Left ventricle myocardium inferior (tissue), 1 donor: ENCODE measurements at regions not wholly inside any gene's neighbourhood (a gene's known extent, or its start where the extent isn't known, plus 50 kb on each side); places are given as distances from the start of the nearest gene placed in this dataset.
"Not testable (repeated sequence)": the region's sequence is repeated elsewhere in the genome, so short reads cannot be mapped to it uniquely, and the experiment has no call there.

ENCODE experiments used
- DNase-seq: peaks from one replicate; pipeline ENCODE4 v3.0.0-alpha.2; 2020
- H3K27ac ChIP-seq: fragments of 200-600 bp; replicated peaks from 2 replicates; pipeline ENCODE4 v1.8.0; 2021
- H3K27me3 ChIP-seq: fragments of 200-600 bp; 2 replicates; pipeline ENCODE4 v1.8.0; 2021; ENCODE audit warnings: low read depth
- H3K36me3 ChIP-seq: fragments of 200-600 bp; 2 replicates; pipeline ENCODE4 v1.8.0; 2021
- H3K4me1 ChIP-seq: fragments of 200-600 bp; 2 replicates; pipeline ENCODE4 v1.8.0; 2021
- H3K4me3 ChIP-seq: fragments of 200-600 bp; 2 replicates; pipeline ENCODE4 v1.8.0; 2021; ENCODE audit warnings: mild to moderate bottlenecking, moderate library complexity
- H3K9me3 ChIP-seq: fragments of 200-600 bp; replicated peaks from 2 replicates; pipeline ENCODE4 v1.8.0; 2021
- CTCF ChIP-seq: fragments of 200-600 bp; IDR thresholded peaks from 2 replicates; pipeline ENCODE4 v1.8.0; 2021; ENCODE audit warnings: antibody characterized with exemption, mild to moderate bottlenecking, borderline replicate concordance
- intact Hi-C: fragments of 100-400 bp; cut with micrococcal nuclease; formaldehyde crosslinking; loops from one replicate; pipeline ENCODE4 v1.11.0; 2022
- donor health status: DM: no; HTN: yes; CAD: no; lungs with severe emphysema.

GRCh38 chr11:122597511-122597910 lies 58.0 kb upstream of the UBASH3B start:
- H3K27ac ChIP-seq: no peak overlapping the region
- H3K36me3 ChIP-seq: no peaks in the 10 kb centered on the region
- intact Hi-C loops: no loop called here
- TF ChIP-seq CTCF: no peak
- no peaks in the 10 kb centered on the region for H3K4me1 ChIP-seq
- no peak for DNase-seq
- no peak overlapping the region for H3K4me3 ChIP-seq
- no peaks in the 10 kb centered on the region for H3K9me3 ChIP-seq
- peaks cover 48% of the 10 kb centered on the region for H3K27me3 ChIP-seq

- H3K27ac ChIP-seq: no peak overlapping the region
- intact Hi-C loops: no loop called here
Measured at GRCh38 chr11:122594986-122595645, 60.4 kb upstream of the UBASH3B start.

GRCh38 chr11:122593473-122594420 lies 61.8 kb upstream of the UBASH3B start:
- H3K4me3 ChIP-seq: no peak overlapping the region

More at GRCh38 chr11:122594986-122595645, 60.4 kb upstream of the UBASH3B start:
- DNase-seq: no peak
- no peak for TF ChIP-seq CTCF
- Histone ChIP-seq H3K36me3 (no peaks in the 10 kb centered on the region), H3K27me3 (peaks cover 71% of the 10 kb centered on the region), H3K4me3 (no peak overlapping the region), H3K9me3 (no peaks in the 10 kb centered on the region), H3K4me1 (no peaks in the 10 kb centered on the region)

GRCh38 chr11:122592641-122593040 lies 62.9 kb upstream of the UBASH3B start:
- H3K27ac ChIP-seq: no peak overlapping the region
- no peak for TF ChIP-seq CTCF
- intact Hi-C loops: no loop called here
- H3K4me1 ChIP-seq: no peaks in the 10 kb centered on the region
- no peak for DNase-seq
- H3K9me3 ChIP-seq: peaks cover 10% of the 10 kb centered on the region
- peaks cover 70% of the 10 kb centered on the region for H3K27me3 ChIP-seq
- H3K36me3 ChIP-seq: no peaks in the 10 kb centered on the region
- H3K4me3 ChIP-seq: no peak overlapping the region

More at GRCh38 chr11:122593473-122594420, 61.8 kb upstream of the UBASH3B start:
- TF ChIP-seq CTCF: no peak
- no peaks in the 10 kb centered on the region for H3K36me3 ChIP-seq
- no peaks in the 10 kb centered on the region for H3K4me1 ChIP-seq
- no peaks in the 10 kb centered on the region for H3K9me3 ChIP-seq
- intact Hi-C loops: no loop called here
- peaks cover 75% of the 10 kb centered on the region for H3K27me3 ChIP-seq
- no peak for DNase-seq
- H3K27ac ChIP-seq: no peak overlapping the region

GRCh38 chr11:122584670-122585069 lies 70.9 kb upstream of the UBASH3B start:
- no peak overlapping the region for H3K27ac ChIP-seq
- H3K4me1 ChIP-seq: peaks cover 4% of the 10 kb centered on the region
- intact Hi-C loops: no loop called here
- no peak overlapping the region for H3K4me3 ChIP-seq
- H3K27me3 ChIP-seq: peaks cover 12% of the 10 kb centered on the region
- DNase-seq: no peak
- TF ChIP-seq CTCF: no peak
- H3K36me3 ChIP-seq: no peaks in the 10 kb centered on the region
- H3K9me3 ChIP-seq: peaks cover 12% of the 10 kb centered on the region

- H3K9me3 ChIP-seq, H3K4me1 ChIP-seq, H3K27me3 ChIP-seq, H3K36me3 ChIP-seq, H3K27ac ChIP-seq, intact Hi-C loops, DNase-seq, H3K4me3 ChIP-seq: not testable (repeated sequence)
Measured at GRCh38 chr11:122580071-122580470, 75.5 kb upstream of the UBASH3B start.
